Endothelial cell of umbilical vein (primary cell): ENCODE measurements at regions not wholly inside any gene's neighbourhood (a gene's known extent, or its start where the extent isn't known, plus 50 kb on each side); places are given as distances from the start of the nearest gene placed in this dataset.

ENCODE experiments used
- BruUV-seq: library from RNA; stranded (reverse); fragments of 400-500 nt; replicated peaks from 2 replicates; lab custom pipeline; 2021; lab: Mats Ljungman, UMichigan
- CTCF ChIA-PET: fragments of 300-600, 350-600 bp; sonication (Branson Sonifier 250); formaldehyde crosslinking; loops from one replicate; lab custom pipeline; 2021; ENCODE audit warnings: antibody characterized with exemption, inconsistent platforms; lab: Charles Lee
- POLR2A ChIA-PET: fragments of 300-600, 350-600 bp; sonication (Branson Sonifier 250); formaldehyde crosslinking; loops from one replicate; lab custom pipeline; 2021; ENCODE audit warnings: antibody characterized with exemption, inconsistent platforms; lab: Charles Lee
- DNase-seq: peaks from one replicate; pipeline ENCODE4 v3.0.0-alpha.2; 2011; ENCODE audit warnings: low read depth, low spot score
- FAIRE-seq: peaks from 2 replicates; lab custom pipeline; 2011; peaks lifted over from hg19 to GRCh38; lab: Jason Lieb, UNC
- H2AFZ ChIP-seq: 2 replicates; pipeline ENCODE4 v1.6.0; 2012; ENCODE audit warnings: low read depth, low read length, control low read depth, inconsistent platforms
- H3K27ac ChIP-seq: 2 replicates; pipeline ENCODE4 v1.5.1; 2011; ENCODE audit warnings: low read depth, mild to moderate bottlenecking, control low read depth, low read length, moderate library complexity; ENCODE audit not compliant: insufficient read depth
- H3K27me3 ChIP-seq, 2 experiments: 2 replicates each; pipeline versions ENCODE4 v1.6.0 to v1.6.1; 2011; ENCODE audit warnings: low read length in 2 of 2, mixed read lengths in 1 of 2; ENCODE audit not compliant: control insufficient read depth in 2 of 2, insufficient read depth in 2 of 2
- H3K36me3 ChIP-seq, 2 experiments: 2 replicates in 1 of 2; 3 replicates in 1 of 2; pipeline ENCODE4 v1.5.1; 2011; ENCODE audit warnings: low read length in 2 of 2, mild to moderate bottlenecking in 1 of 2, moderate library complexity in 1 of 2; ENCODE audit not compliant: control insufficient read depth in 2 of 2, insufficient read depth in 2 of 2; ENCODE audit errors: extremely low read depth in 1 of 2
- H3K4me1 ChIP-seq: 3 replicates; pipeline ENCODE4 v1.5.1; 2011; ENCODE audit warnings: mild to moderate bottlenecking, low read length; ENCODE audit not compliant: control insufficient read depth, insufficient read depth; ENCODE audit errors: extremely low read depth
- H3K4me2 ChIP-seq: 2 replicates; pipeline ENCODE4 v1.6.1; 2011; ENCODE audit warnings: low read length, control low read depth, mixed read lengths; ENCODE audit not compliant: insufficient read depth
- H3K4me3 ChIP-seq, 3 experiments: fragments of 200-600 bp in 1 of 3; sonication (generic), shearing (Covaris generic) in 1 of 3; replicated peaks in 1 of 3; 2 replicates each; pipeline ENCODE4 v1.5.1; 2011 to 2016; ENCODE audit warnings: control low read depth in 3 of 3, low read length in 3 of 3, mild to moderate bottlenecking in 2 of 3, inconsistent platforms in 1 of 3, low read depth in 1 of 3, moderate library complexity in 1 of 3; ENCODE audit not compliant: insufficient read depth in 1 of 3
- H3K79me2 ChIP-seq: 2 replicates; pipeline ENCODE4 v1.6.0; 2012; ENCODE audit warnings: low read length, inconsistent platforms; ENCODE audit not compliant: control insufficient read depth, insufficient read depth
- H3K9ac ChIP-seq: replicated peaks from 2 replicates; pipeline ENCODE3; 2011; ENCODE audit warnings: low read length, control low read depth; ENCODE audit not compliant: insufficient read depth; ENCODE audit errors: extremely low read depth
- H3K9me1 ChIP-seq: replicated peaks from 3 replicates; pipeline ENCODE4 v1.6.0; 2011; ENCODE audit warnings: mild to moderate bottlenecking, low read length; ENCODE audit not compliant: control insufficient read depth, insufficient read depth; ENCODE audit errors: extremely low read depth
- H3K9me3 ChIP-seq: replicated peaks from 2 replicates; pipeline ENCODE4 v1.5.1; 2012; ENCODE audit warnings: low read length, inconsistent platforms; ENCODE audit not compliant: control insufficient read depth, insufficient read depth
- H4K20me1 ChIP-seq: replicated peaks from 2 replicates; pipeline ENCODE3; 2011; ENCODE audit warnings: mild to moderate bottlenecking, low read length; ENCODE audit not compliant: control insufficient read depth, insufficient read depth; ENCODE audit errors: extremely low read depth
- EZH2 ChIP-seq: IDR thresholded peaks from 2 replicates; pipeline ENCODE4 v1.6.1; 2012; ENCODE audit warnings: borderline replicate concordance, low read depth, mild to moderate bottlenecking, moderate library complexity, low read length, inconsistent platforms; ENCODE audit not compliant: severe bottlenecking
- FOS ChIP-seq: IDR thresholded peaks from 2 replicates; pipeline ENCODE4 v1.6.1; 2011; ENCODE audit warnings: mild to moderate bottlenecking, low read length, moderate library complexity, borderline replicate concordance; ENCODE audit not compliant: insufficient read depth
- JUN ChIP-seq: IDR thresholded peaks from 2 replicates; pipeline ENCODE4 v1.6.1; 2011; ENCODE audit warnings: borderline replicate concordance, low read depth; ENCODE audit not compliant: insufficient read length, insufficient read depth
- MYC ChIP-seq: IDR thresholded peaks from one replicate; pipeline ENCODE4 v1.6.1; 2011; ENCODE audit warnings: mild to moderate bottlenecking, low read depth, low read length
- POLR2A ChIP-seq: IDR thresholded peaks from 2 replicates; pipeline ENCODE4 v1.6.1; 2012; ENCODE audit warnings: low read depth, mild to moderate bottlenecking, control low read depth, low read length
- POLR2AphosphoS5 ChIP-seq: IDR thresholded peaks from 2 replicates; pipeline ENCODE4 v1.6.1; 2012; ENCODE audit warnings: low read depth, mild to moderate bottlenecking, control low read depth, low read length, moderate library complexity; ENCODE audit not compliant: insufficient read depth
- dilution Hi-C: fragments of 300-500 bp; cut with MboI; formaldehyde crosslinking; loops from one replicate; pipeline ENCODE4 v1.15.0; 2019; ENCODE audit warnings: low sequenced_read_pairs; ENCODE audit not compliant: extremely low pct_ligation_motif_present
- intact Hi-C: fragments of 100-400 bp; cut with micrococcal nuclease; formaldehyde crosslinking; loops from one replicate; pipeline ENCODE4 v1.10.0; 2022
- TF ChIP-seq, protein P1 (sequence below), 2 donors: IDR thresholded peaks; 1 replicate in 1 of 2; 2 replicates in 1 of 2; pipeline ENCODE4 v1.5.1; 2011; ENCODE audit warnings: low read length in 2 of 2, mild to moderate bottlenecking in 2 of 2, moderate library complexity in 2 of 2, control low read depth in 1 of 2, inconsistent platforms in 1 of 2, low read depth in 1 of 2; ENCODE audit not compliant: insufficient read depth in 1 of 2; ENCODE audit errors: extremely low read depth in 1 of 2
- TF ChIP-seq, protein P2 (sequence below): IDR thresholded peaks from 2 replicates; pipeline ENCODE4 v1.6.1; 2011; ENCODE audit not compliant: insufficient read depth, insufficient read length

DNA sequence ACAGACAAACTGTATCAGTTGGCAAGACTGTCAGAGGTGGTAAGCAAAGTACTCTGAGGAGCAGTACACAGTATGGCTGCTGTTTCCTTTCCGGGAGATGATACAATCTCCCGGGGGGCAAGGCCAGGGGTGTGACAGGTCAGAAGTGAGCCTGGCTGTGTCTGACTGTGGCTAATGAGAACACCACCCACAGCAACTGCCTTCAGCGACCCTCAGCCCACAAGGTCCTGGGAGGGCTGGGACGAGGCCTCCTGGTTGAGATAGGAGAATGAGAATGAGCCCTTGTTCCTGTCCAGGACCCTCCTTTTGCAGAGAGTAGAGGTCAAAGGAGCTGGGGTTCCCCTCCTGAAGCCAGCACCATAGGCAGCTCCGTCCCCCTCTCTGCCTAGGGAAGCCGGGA is 421.7 kb downstream of the TCERG1L start:
- Histone ChIP-seq H3K4me2 (no peak overlapping the region), H3K79me2 (no peaks in the 10 kb centered on the region), H3K9me3 (peaks cover 3% of the 10 kb centered on the region), H3K27ac (no peak overlapping the region), H3K9me1 (no peaks in the 10 kb centered on the region), H3K9ac (no peak overlapping the region), H3K4me3 (no peak overlapping the region), H3K36me3 (no peaks in the 10 kb centered on the region), H3K27me3 (no peaks in the 10 kb centered on the region), H2AFZ (no peak overlapping the region), H4K20me1 (no peaks in the 10 kb centered on the region), H3K4me1 (no peaks in the 10 kb centered on the region)
- DNase-seq (no peak), FAIRE-seq (no peak)
- dilution Hi-C loops (no loop called here), intact Hi-C loops (no loop called here)
- BruUV-seq = no TSS peak
- ChIA-PET POLR2A (no interaction called here), CTCF (no interaction called here)
- TF ChIP-seq FOS (no peak), POLR2A (no peak), JUN (no peak), MYC (no peak), EZH2 (no peak)
- TF ChIP-seq, protein P1, sequence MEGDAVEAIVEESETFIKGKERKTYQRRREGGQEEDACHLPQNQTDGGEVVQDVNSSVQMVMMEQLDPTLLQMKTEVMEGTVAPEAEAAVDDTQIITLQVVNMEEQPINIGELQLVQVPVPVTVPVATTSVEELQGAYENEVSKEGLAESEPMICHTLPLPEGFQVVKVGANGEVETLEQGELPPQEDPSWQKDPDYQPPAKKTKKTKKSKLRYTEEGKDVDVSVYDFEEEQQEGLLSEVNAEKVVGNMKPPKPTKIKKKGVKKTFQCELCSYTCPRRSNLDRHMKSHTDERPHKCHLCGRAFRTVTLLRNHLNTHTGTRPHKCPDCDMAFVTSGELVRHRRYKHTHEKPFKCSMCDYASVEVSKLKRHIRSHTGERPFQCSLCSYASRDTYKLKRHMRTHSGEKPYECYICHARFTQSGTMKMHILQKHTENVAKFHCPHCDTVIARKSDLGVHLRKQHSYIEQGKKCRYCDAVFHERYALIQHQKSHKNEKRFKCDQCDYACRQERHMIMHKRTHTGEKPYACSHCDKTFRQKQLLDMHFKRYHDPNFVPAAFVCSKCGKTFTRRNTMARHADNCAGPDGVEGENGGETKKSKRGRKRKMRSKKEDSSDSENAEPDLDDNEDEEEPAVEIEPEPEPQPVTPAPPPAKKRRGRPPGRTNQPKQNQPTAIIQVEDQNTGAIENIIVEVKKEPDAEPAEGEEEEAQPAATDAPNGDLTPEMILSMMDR (IDR thresholded peaks at IDR 0.05; ENCODE audit: extremely low read depth in 1 of 2, insufficient read depth in 1 of 2, low read depth in 1 of 2, low read length in 2 of 2) = no peak

- Histone ChIP-seq H3K9me3 (peaks cover 2% of the 10 kb centered on the region), H3K27me3 (no peaks in the 10 kb centered on the region), H3K27ac (no peak overlapping the region), H3K36me3 (no peaks in the 10 kb centered on the region), H3K4me2 (no peak overlapping the region), H3K9me1 (no peaks in the 10 kb centered on the region), H2AFZ (no peak overlapping the region), H3K4me1 (no peaks in the 10 kb centered on the region), H4K20me1 (no peaks in the 10 kb centered on the region), H3K4me3 (no peak overlapping the region), H3K9ac (no peak overlapping the region), H3K79me2 (no peaks in the 10 kb centered on the region)
- dilution Hi-C loops = no loop called here
- FAIRE-seq = no peak
- intact Hi-C loops = no loop called here
- TF ChIP-seq POLR2AphosphoS5 (no peak), POLR2A (no peak), EZH2 (no peak), MYC (no peak), FOS (no peak)
- TF ChIP-seq, protein P1 (IDR thresholded peaks at IDR 0.05; ENCODE audit: extremely low read depth in 1 of 2, insufficient read depth in 1 of 2, low read depth in 1 of 2, low read length in 2 of 2) = no peak
- TF ChIP-seq, protein P2, sequence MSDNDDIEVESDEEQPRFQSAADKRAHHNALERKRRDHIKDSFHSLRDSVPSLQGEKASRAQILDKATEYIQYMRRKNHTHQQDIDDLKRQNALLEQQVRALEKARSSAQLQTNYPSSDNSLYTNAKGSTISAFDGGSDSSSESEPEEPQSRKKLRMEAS = no peak
- BruUV-seq = no TSS peak
- DNase-seq = no peak
- ChIA-PET POLR2A (no interaction called here), CTCF (no interaction called here)
These were observed 420.5 kb downstream of the TCERG1L start for GRCh38 chr10:130891066-130891465.
